CD4-positive, CD25-positive, alpha-beta regulatory T cell (primary cell): ENCODE measurements at regions not wholly inside any gene's neighbourhood (a gene's known extent, or its start where the extent isn't known, plus 50 kb on each side); places are given as distances from the start of the nearest gene placed in this dataset.

Experiments
- ATAC-seq, 2 donors: fragments of 150-1000 bp; cut with Tn5 transposase; one replicate each; pipeline ENCODE4 v1.10.0; 2021; ENCODE audit warnings: low read depth in 2 of 2, moderate number of reproducible peaks in 2 of 2, moderate library complexity in 1 of 2
- DNase-seq, 3 donors: peaks; one replicate each; pipeline versions ENCODE4 v3.0.0 to v3.0.0-alpha.2; 2012 to 2022; ENCODE audit warnings: mixed read lengths in 1 of 3
- H3K27ac ChIP-seq: one replicate; pipeline ENCODE4 v1.7.0; 2013; ENCODE audit warnings: mild to moderate bottlenecking, low read length; ENCODE audit not compliant: insufficient read depth, poor library complexity, severe bottlenecking
- H3K27me3 ChIP-seq: one replicate; pipeline ENCODE4 v1.7.0; 2013; ENCODE audit warnings: low read length; ENCODE audit not compliant: control insufficient read depth, insufficient read depth
- H3K36me3 ChIP-seq: one replicate; pipeline ENCODE4 v1.7.0; 2013; ENCODE audit warnings: mild to moderate bottlenecking, low read length, moderate library complexity; ENCODE audit not compliant: control insufficient read depth, insufficient read depth
- H3K4me1 ChIP-seq: 2 replicates; pipeline ENCODE4 v1.7.0; 2013; ENCODE audit warnings: mild to moderate bottlenecking, low read length; ENCODE audit not compliant: insufficient read depth, control insufficient read depth, poor library complexity, severe bottlenecking
- H3K4me3 ChIP-seq: one replicate; pipeline ENCODE4 v1.7.0; 2013; ENCODE audit warnings: low read depth, mild to moderate bottlenecking, low read length, moderate library complexity
- H3K9me3 ChIP-seq, 2 experiments: 1 replicate in 1 of 2; 2 replicates in 1 of 2; pipeline ENCODE4 v1.7.0; 2013; ENCODE audit warnings: low read length in 2 of 2, mild to moderate bottlenecking in 1 of 2, moderate library complexity in 1 of 2; ENCODE audit not compliant: control insufficient read depth in 2 of 2
- H3K27ac Mint-ChIP-seq, 3 donors: one replicate each; pipeline ENCODE4 v1.8.0; 2020 to 2022; ENCODE audit warnings: mild to moderate bottlenecking in 3 of 3, mixed read lengths in 3 of 3, moderate library complexity in 2 of 3
- H3K27me3 Mint-ChIP-seq: one replicate; pipeline ENCODE4 v1.8.0; 2022; ENCODE audit warnings: mild to moderate bottlenecking, mixed read lengths
- H3K36me3 Mint-ChIP-seq: one replicate; pipeline ENCODE4 v1.8.0; 2020; ENCODE audit warnings: mixed read lengths
- H3K4me1 Mint-ChIP-seq, 4 donors: one replicate each; pipeline ENCODE4 v1.8.0; 2020 to 2022; ENCODE audit warnings: mixed read lengths in 4 of 4, mild to moderate bottlenecking in 1 of 4
- H3K4me3 Mint-ChIP-seq, 4 donors: one replicate each; pipeline ENCODE4 v1.8.0; 2020 to 2022; ENCODE audit warnings: mild to moderate bottlenecking in 4 of 4, mixed read lengths in 4 of 4, moderate library complexity in 3 of 4
- H3K9me3 Mint-ChIP-seq, 7 donors: one replicate each; pipeline ENCODE4 v1.8.0; 2020 to 2022; ENCODE audit warnings: mixed read lengths in 7 of 7, mild to moderate bottlenecking in 3 of 7, moderate library complexity in 2 of 7

DNA sequence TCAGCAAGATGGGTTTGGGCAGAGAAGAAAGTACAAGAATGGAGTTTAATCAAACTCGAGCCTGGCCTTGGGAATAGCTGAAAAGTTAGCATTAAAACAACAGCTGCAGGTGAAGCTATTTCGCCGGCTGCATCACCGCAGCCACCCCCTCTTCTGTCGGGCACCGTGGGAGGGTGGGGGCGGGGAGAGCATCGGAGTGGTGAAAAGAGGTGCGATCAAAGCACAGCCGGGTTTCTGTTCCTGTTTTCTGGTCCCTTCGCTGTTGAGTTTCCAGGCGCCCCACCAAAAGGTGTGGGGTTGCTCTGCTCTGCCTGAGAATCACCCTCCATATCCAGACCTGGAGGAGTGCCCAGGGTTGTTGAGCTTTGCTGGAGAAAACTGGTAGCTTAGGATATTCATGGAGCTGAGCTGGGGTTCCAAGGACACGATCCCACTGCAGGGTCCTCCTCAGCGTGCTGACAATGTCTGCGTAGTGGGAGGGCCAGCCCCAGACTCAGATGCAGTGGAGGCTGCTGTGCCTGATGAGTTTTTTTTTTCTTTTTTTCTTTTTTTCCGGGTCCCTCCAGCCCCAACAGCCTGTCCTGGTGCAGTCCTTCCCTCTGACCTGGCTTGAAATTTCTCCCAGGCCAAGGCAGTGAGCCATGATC lies 127.5 kb upstream of the C1orf174 start:
- peaks cover 0 to 4% (median 2%) of the 10 kb centered on the region in 7 donors for H3K9me3 Mint-ChIP-seq
- no peaks in the 10 kb centered on the region for H3K27me3 ChIP-seq
- no peak for ATAC-seq
- peaks cover 7% of the 10 kb centered on the region for H3K27me3 Mint-ChIP-seq
- no peaks in the 10 kb centered on the region for H3K4me1 Mint-ChIP-seq
- no peak for DNase-seq
- H3K36me3 ChIP-seq: no peaks in the 10 kb centered on the region
- no peaks in the 10 kb centered on the region for H3K4me1 ChIP-seq
- no peaks in the 10 kb centered on the region for H3K9me3 ChIP-seq
- no peaks in the 10 kb centered on the region for H3K36me3 Mint-ChIP-seq
- no peak overlapping the region for H3K27ac ChIP-seq
- no peak overlapping the region for H3K27ac Mint-ChIP-seq
- no peak overlapping the region for H3K4me3 Mint-ChIP-seq
- H3K4me3 ChIP-seq: no peak overlapping the region

DNA sequence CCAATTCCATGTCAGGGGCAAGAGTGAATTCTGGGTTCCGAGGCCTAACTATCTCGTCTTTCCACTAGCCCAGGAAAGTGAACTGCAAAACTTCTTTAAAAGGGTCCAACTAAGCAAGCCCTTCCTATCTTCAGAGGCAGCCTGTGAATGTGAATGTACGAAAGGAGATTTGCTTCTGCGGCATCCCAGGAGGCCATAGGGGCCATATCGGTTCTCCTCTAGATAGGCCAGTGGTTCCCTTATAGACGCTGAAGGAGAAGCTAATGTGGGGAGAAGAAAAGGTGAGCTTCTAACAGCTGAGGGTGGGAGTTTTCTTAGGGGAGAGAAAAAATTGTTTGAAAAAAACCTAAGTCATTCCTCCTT lies 128.0 kb upstream of the C1orf174 start:
- no peak overlapping the region for H3K27ac ChIP-seq
- no peak overlapping the region for H3K4me3 ChIP-seq
- Mint-ChIP-seq H3K27me3 (peaks cover 7% of the 10 kb centered on the region), H3K9me3 (peaks cover 0 to 4% (median 2%) of the 10 kb centered on the region in 7 donors), H3K36me3 (no peaks in the 10 kb centered on the region), H3K4me3 (no peak overlapping the region), H3K27ac (no peak overlapping the region), H3K4me1 (no peaks in the 10 kb centered on the region)
- DNase-seq (no peak), ATAC-seq (no peak)
- H3K36me3 ChIP-seq: no peaks in the 10 kb centered on the region
- no peaks in the 10 kb centered on the region for H3K27me3 ChIP-seq
- no peaks in the 10 kb centered on the region for H3K9me3 ChIP-seq
- no peaks in the 10 kb centered on the region for H3K4me1 ChIP-seq

DNA sequence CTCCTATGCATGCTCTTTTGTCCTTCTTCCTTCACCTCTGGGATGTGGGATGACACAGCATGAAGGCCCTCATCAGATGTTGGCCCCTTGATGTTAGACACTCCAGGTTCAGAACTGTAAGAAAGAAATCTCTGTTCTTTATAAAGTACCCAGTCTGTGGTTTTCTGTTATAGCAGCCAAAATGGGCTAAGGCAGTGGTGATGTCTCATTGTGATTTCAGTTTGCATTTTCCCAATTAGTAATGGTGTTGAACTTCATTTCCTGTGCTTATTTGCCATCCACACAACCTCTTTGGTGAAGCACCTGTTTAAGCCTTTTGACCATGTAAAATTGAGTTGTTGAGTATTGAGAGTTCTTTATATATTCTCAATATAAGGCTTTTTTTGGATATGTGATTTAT lies 129.3 kb upstream of the C1orf174 start:
- Mint-ChIP-seq H3K9me3 (peaks cover 0 to 4% (median 2%) of the 10 kb centered on the region in 7 donors), H3K4me3 (no peak overlapping the region), H3K4me1 (no peaks in the 10 kb centered on the region), H3K27ac (peak overlapping the region in 1 of 3 donors; percentile 16), H3K27me3 (peaks cover 4% of the 10 kb centered on the region), H3K36me3 (no peaks in the 10 kb centered on the region)
- Histone ChIP-seq H3K4me3 (no peak overlapping the region), H3K9me3 (no peaks in the 10 kb centered on the region), H3K27me3 (no peaks in the 10 kb centered on the region), H3K27ac (no peak overlapping the region), H3K4me1 (no peaks in the 10 kb centered on the region), H3K36me3 (no peaks in the 10 kb centered on the region)
- no peak for DNase-seq
- no peak for ATAC-seq

DNA sequence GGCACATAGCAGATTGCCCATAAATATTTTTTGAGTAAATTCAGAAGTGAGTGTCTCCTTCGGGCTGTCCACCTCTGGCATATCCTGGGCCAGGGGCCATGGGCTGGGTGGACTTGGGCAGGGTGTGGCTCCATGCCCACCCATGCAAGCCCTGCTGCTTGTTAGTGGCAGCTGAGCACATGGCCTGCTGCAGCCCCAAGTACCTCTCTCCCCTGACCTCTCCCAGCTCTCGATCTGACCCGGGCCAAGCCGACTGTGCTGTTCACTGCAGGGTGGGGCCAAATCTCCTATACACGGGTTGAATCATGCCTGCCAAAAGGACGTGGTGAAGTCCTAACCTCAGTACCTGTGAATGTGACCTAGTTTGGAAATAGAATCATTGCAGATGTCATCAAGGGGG lies 132.5 kb upstream of the C1orf174 start:
- H3K27me3 Mint-ChIP-seq: peaks cover 4% of the 10 kb centered on the region
- H3K4me1 ChIP-seq: no peaks in the 10 kb centered on the region
- ATAC-seq: no peak
- H3K9me3 ChIP-seq: no peaks in the 10 kb centered on the region
- H3K4me3 ChIP-seq: no peak overlapping the region
- no peaks in the 10 kb centered on the region for H3K27me3 ChIP-seq
- H3K36me3 Mint-ChIP-seq: no peaks in the 10 kb centered on the region
- no peaks in the 10 kb centered on the region for H3K36me3 ChIP-seq
- no peaks in the 10 kb centered on the region for H3K4me1 Mint-ChIP-seq
- H3K4me3 Mint-ChIP-seq: no peak overlapping the region
- no peak for DNase-seq
- H3K27ac ChIP-seq: no peak overlapping the region
- H3K9me3 Mint-ChIP-seq: peaks cover 0 to 4% (median 2%) of the 10 kb centered on the region in 7 donors
- H3K27ac Mint-ChIP-seq: no peak overlapping the region

DNA sequence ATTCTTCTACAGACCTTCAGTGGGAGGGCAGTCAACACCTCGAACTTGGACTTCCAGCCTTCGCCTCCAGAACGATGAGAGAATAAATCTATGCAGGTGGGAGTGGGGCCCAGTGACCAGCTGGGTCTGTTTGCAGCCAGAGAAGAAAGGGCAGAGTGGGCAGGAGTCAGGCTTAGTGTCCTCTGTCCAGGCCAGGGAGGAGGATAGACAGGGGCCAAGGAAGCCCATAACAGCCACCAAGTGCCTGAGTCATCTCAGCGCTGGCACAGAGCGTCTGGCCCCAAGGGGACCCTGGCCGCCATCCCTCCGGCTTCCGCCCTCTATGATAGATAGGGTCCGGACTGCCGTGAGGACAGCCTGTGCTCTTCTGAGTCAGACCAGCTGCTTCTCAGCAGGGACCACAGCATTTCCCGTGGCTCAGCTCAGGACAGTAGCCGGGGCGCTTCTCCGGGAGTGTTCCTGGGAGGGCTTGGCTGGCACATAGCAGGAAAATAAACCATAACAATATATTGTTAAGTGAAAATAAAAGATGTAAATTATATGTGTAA lies 133.1 kb upstream of the C1orf174 start:
- ATAC-seq (no peak), DNase-seq (no peak)
- H3K36me3 ChIP-seq: no peaks in the 10 kb centered on the region
- H3K9me3 Mint-ChIP-seq: peaks cover 0 to 4% (median 2%) of the 10 kb centered on the region in 7 donors
- peaks cover 4% of the 10 kb centered on the region for H3K27me3 Mint-ChIP-seq
- no peak overlapping the region for H3K27ac ChIP-seq
- no peaks in the 10 kb centered on the region for H3K4me1 Mint-ChIP-seq
- no peak overlapping the region for H3K4me3 Mint-ChIP-seq
- H3K4me1 ChIP-seq: no peaks in the 10 kb centered on the region
- H3K27ac Mint-ChIP-seq: no peak overlapping the region
- no peaks in the 10 kb centered on the region for H3K9me3 ChIP-seq
- H3K36me3 Mint-ChIP-seq: no peaks in the 10 kb centered on the region
- no peaks in the 10 kb centered on the region for H3K27me3 ChIP-seq
- H3K4me3 ChIP-seq: no peak overlapping the region

DNA sequence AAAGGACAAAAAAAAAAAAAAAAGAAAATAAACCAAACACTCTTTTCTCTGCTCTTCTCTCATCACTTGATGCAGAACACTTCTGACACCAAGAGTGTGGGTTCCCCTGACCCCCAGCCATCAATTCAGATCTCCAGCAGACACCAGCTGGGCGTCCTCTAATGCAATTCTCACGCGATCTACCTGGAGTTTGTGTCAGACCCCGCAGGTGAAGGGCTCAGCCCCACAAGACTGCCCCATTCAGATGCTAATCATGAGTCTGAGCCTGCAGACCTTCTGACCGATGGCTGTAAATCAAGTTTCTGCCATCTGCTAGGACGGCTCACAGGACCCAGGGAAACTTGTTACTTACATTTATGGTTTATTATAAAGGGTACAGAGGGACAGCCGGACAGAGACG lies 133.6 kb upstream of the C1orf174 start:
- Mint-ChIP-seq H3K27ac (no peak overlapping the region), H3K4me1 (no peaks in the 10 kb centered on the region)
- no peak for DNase-seq

DNA sequence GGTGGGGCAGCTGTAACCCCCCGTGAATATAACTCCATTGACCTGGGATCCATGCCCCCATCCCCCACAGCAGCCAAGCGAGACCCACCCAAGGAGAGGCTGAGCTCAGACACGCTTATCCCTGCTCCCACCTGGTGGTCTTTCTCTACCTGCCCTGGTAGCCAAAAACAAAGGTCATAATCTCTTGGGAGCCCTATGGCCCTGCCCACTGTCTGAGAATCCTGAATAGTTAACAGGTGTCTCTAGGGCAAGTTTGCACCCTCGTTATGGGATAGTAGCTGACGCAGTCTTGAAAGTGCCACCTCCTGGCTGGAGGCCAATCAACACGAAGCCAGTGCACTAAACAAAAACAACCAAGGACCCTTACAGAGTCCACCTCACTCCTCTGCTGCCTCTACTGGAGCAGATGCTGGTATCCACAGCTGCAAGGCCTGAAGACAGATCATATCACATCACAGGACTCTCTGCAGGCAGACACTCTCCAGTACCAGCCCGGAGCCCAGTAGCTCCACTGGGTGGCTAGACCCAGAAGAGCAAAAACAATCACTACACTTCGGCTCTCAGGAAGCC lies 134.3 kb upstream of the C1orf174 start:
- H3K27ac Mint-ChIP-seq: no peak overlapping the region
- no peaks in the 10 kb centered on the region for H3K4me1 Mint-ChIP-seq
- H3K4me1 ChIP-seq: no peaks in the 10 kb centered on the region
- H3K4me3 Mint-ChIP-seq: no peak overlapping the region
- H3K4me3 ChIP-seq: no peak overlapping the region
- H3K9me3 ChIP-seq: no peaks in the 10 kb centered on the region
- H3K36me3 ChIP-seq: no peaks in the 10 kb centered on the region
- no peak overlapping the region for H3K27ac ChIP-seq
- ATAC-seq (no peak), DNase-seq (no peak)
- H3K9me3 Mint-ChIP-seq: peaks cover 0 to 5% (median 4%) of the 10 kb centered on the region in 7 donors
- no peaks in the 10 kb centered on the region for H3K27me3 Mint-ChIP-seq
- H3K36me3 Mint-ChIP-seq: no peaks in the 10 kb centered on the region
- no peaks in the 10 kb centered on the region for H3K27me3 ChIP-seq

More for the DNA sequence above, 133.6 kb upstream of the C1orf174 start:
- Histone ChIP-seq H3K4me3 (no peak overlapping the region), H3K4me1 (no peaks in the 10 kb centered on the region), H3K27me3 (no peaks in the 10 kb centered on the region), H3K36me3 (no peaks in the 10 kb centered on the region), H3K27ac (no peak overlapping the region), H3K9me3 (no peaks in the 10 kb centered on the region)
- Mint-ChIP-seq H3K36me3 (no peaks in the 10 kb centered on the region), H3K4me3 (no peak overlapping the region), H3K27me3 (peaks cover under 1% of the 10 kb centered on the region), H3K9me3 (peaks cover 0 to 4% (median 2%) of the 10 kb centered on the region in 7 donors)
- no peak for ATAC-seq

DNA sequence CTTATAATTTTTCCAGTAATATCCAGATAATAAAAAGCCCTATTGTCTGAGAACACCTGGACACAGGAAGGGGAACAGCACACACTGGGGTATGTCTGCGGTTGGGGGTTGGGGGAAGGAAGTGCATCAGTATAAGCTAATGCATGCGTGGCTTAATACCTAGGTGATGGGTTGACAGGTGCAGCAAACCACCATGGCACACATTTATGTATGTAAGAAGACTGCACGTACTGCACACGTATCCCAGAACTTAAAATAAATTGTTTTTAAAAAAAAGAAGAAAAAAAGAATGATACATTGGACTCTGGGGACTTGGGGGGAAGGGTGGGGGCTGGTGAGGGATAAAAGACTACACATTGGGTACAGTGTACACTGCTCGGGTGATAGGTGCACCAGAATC lies 144.9 kb upstream of the C1orf174 start:
- no peak overlapping the region for H3K27ac ChIP-seq
- Mint-ChIP-seq H3K9me3 (peaks cover 0 to 1% (median 0%) of the 10 kb centered on the region in 7 donors), H3K4me1 (no peaks in the 10 kb centered on the region)

More for the DNA sequence above, 144.9 kb upstream of the C1orf174 start:
- H3K4me1 ChIP-seq: no peaks in the 10 kb centered on the region
- no peaks in the 10 kb centered on the region for H3K36me3 ChIP-seq
- no peak overlapping the region for H3K4me3 ChIP-seq
- no peaks in the 10 kb centered on the region for H3K27me3 ChIP-seq
- Mint-ChIP-seq H3K36me3 (no peaks in the 10 kb centered on the region), H3K27me3 (peaks cover 4% of the 10 kb centered on the region), H3K27ac (no peak overlapping the region), H3K4me3 (no peak overlapping the region)
- no peaks in the 10 kb centered on the region for H3K9me3 ChIP-seq
- DNase-seq (no peak), ATAC-seq (no peak)
